Mesothelial cell of epicardium (in vitro differentiated cells): ENCODE measurements at regions not wholly inside any gene's neighbourhood (a gene's known extent, or its start where the extent isn't known, plus 50 kb on each side); places are given as distances from the start of the nearest gene placed in this dataset.

Source experiments
- DNase-seq, 2 experiments: peaks; one replicate each; pipeline ENCODE4 v3.0.0; 2021; ENCODE audit warnings: low spot score in 2 of 2; ENCODE audit not compliant: unreplicated experiment in 2 of 2
- H3K27ac Mint-ChIP-seq: 2 replicates; pipeline ENCODE4 v1.8.0; 2021; ENCODE audit warnings: mixed read lengths
- H3K27me3 Mint-ChIP-seq: 2 replicates; pipeline ENCODE4 v1.8.0; 2021; ENCODE audit warnings: low read depth, mixed read lengths
- H3K36me3 Mint-ChIP-seq: 2 replicates; pipeline ENCODE4 v1.8.0; 2021; ENCODE audit warnings: mixed read lengths
- H3K4me1 Mint-ChIP-seq: 2 replicates; pipeline ENCODE4 v1.8.0; 2021; ENCODE audit warnings: mixed read lengths
- H3K4me3 Mint-ChIP-seq: 2 replicates; pipeline ENCODE4 v1.8.0; 2021; ENCODE audit warnings: mild to moderate bottlenecking, moderate library complexity, mixed read lengths
- H3K9me3 Mint-ChIP-seq: 2 replicates; pipeline ENCODE4 v1.8.0; 2021; ENCODE audit warnings: mixed read lengths
- CTCF ChIP-seq: fragments of 200-600 bp; sonication (generic); IDR thresholded peaks from one replicate; pipeline ENCODE4 v1.5.0; 2021; ENCODE audit warnings: antibody characterized with exemption; ENCODE audit not compliant: unreplicated experiment

GRCh38 chr13:44149821-44150220 lies 223.8 kb upstream of the SERP2 start:
- TF ChIP-seq CTCF, result no peak
- H3K4me1 Mint-ChIP-seq, result no peaks in the 10 kb centered on the region
- no peak overlapping the region for H3K27ac Mint-ChIP-seq
- DNase-seq, result no peak
- no peak overlapping the region for H3K4me3 Mint-ChIP-seq
- no peaks in the 10 kb centered on the region for H3K36me3 Mint-ChIP-seq
- H3K27me3 Mint-ChIP-seq, result peaks cover 3% of the 10 kb centered on the region
- no peaks in the 10 kb centered on the region for H3K9me3 Mint-ChIP-seq

GRCh38 chr13:44151474-44151873 lies 222.2 kb upstream of the SERP2 start:
- DNase-seq, result no peak
- no peak for TF ChIP-seq CTCF
- H3K27ac Mint-ChIP-seq, result no peak overlapping the region
- peaks cover 1% of the 10 kb centered on the region for H3K27me3 Mint-ChIP-seq
- H3K4me3 Mint-ChIP-seq, result no peak overlapping the region
- peaks cover 7% of the 10 kb centered on the region for H3K4me1 Mint-ChIP-seq
- H3K36me3 Mint-ChIP-seq, result no peaks in the 10 kb centered on the region
- H3K9me3 Mint-ChIP-seq, result no peaks in the 10 kb centered on the region

GRCh38 chr13:44153496-44153895 lies 220.1 kb upstream of the SERP2 start:
- Mint-ChIP-seq H3K27me3 (peaks cover 1% of the 10 kb centered on the region), H3K27ac (no peak overlapping the region), H3K9me3 (no peaks in the 10 kb centered on the region), H3K4me3 (no peak overlapping the region), H3K4me1 (peaks cover 7% of the 10 kb centered on the region), H3K36me3 (no peaks in the 10 kb centered on the region)
- no peak for TF ChIP-seq CTCF
- no peak for DNase-seq

- DNase-seq, result peak in 1 of 2 experiments; percentile 43
- Mint-ChIP-seq H3K27me3 (peaks cover 4% of the 10 kb centered on the region), H3K36me3 (no peaks in the 10 kb centered on the region), H3K4me3 (peak overlapping the region; percentile 46), H3K9me3 (no peaks in the 10 kb centered on the region), H3K4me1 (peaks cover 10% of the 10 kb centered on the region), H3K27ac (no peak overlapping the region)
- no peak for TF ChIP-seq CTCF
Measured at GRCh38 chr13:44155422-44156293, 218.0 kb upstream of the SERP2 start.

- no peak for TF ChIP-seq CTCF
- no peaks in the 10 kb centered on the region for H3K9me3 Mint-ChIP-seq
- peaks cover 8% of the 10 kb centered on the region for H3K27me3 Mint-ChIP-seq
- peak overlapping the region; percentile 46 for H3K4me3 Mint-ChIP-seq
- peaks cover 10% of the 10 kb centered on the region for H3K4me1 Mint-ChIP-seq
- H3K36me3 Mint-ChIP-seq, result no peaks in the 10 kb centered on the region
- no peak overlapping the region for H3K27ac Mint-ChIP-seq
- no peak for DNase-seq
Measured at GRCh38 chr13:44156294-44156658, 217.3 kb upstream of the SERP2 start.

GRCh38 chr13:44157606-44158005 lies 216.0 kb upstream of the SERP2 start:
- TF ChIP-seq CTCF, result no peak
- Mint-ChIP-seq H3K36me3 (no peaks in the 10 kb centered on the region), H3K4me1 (peaks cover 10% of the 10 kb centered on the region), H3K9me3 (no peaks in the 10 kb centered on the region), H3K27me3 (peaks cover 13% of the 10 kb centered on the region), H3K27ac (no peak overlapping the region), H3K4me3 (no peak overlapping the region)
- DNase-seq, result no peak
